ENCODE measurements at regions not wholly inside any gene's neighbourhood (a gene's known extent, or its start where the extent isn't known, plus 50 kb on each side); places are given as distances from the start of the nearest gene placed in this dataset.

DNA sequence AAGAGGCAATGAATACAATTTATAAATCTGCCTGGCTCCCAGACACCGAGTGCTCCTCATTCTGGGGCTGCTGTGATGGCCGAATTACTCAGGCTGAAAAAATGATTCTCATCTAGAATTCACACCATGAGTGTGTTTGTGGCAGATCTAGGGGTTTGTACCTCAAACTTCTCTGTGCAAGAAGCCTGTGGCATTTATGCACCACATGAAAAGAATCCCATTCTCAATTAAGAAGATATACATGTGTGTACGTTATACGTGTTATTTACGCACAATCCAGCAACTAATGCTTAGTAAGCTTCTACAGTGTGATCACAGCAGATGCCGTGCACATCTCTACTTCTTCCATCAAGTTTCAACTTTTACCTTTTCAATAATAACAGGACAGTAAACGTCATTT, 476.8 kb downstream of the SHQ1 start:
- H3K36me3 Mint-ChIP-seq (ENCODE audit: low read depth): peaks cover 1% of the 10 kb centered on the region
- TF ChIP-seq, protein P1, sequence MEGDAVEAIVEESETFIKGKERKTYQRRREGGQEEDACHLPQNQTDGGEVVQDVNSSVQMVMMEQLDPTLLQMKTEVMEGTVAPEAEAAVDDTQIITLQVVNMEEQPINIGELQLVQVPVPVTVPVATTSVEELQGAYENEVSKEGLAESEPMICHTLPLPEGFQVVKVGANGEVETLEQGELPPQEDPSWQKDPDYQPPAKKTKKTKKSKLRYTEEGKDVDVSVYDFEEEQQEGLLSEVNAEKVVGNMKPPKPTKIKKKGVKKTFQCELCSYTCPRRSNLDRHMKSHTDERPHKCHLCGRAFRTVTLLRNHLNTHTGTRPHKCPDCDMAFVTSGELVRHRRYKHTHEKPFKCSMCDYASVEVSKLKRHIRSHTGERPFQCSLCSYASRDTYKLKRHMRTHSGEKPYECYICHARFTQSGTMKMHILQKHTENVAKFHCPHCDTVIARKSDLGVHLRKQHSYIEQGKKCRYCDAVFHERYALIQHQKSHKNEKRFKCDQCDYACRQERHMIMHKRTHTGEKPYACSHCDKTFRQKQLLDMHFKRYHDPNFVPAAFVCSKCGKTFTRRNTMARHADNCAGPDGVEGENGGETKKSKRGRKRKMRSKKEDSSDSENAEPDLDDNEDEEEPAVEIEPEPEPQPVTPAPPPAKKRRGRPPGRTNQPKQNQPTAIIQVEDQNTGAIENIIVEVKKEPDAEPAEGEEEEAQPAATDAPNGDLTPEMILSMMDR (IDR thresholded peaks at IDR 0.05): no peak
- ATAC-seq (ENCODE audit: low read depth): no peak
- H3K4me1 Mint-ChIP-seq: peaks cover 17% of the 10 kb centered on the region
- DNase-seq: no peak
- ChIA-PET CTCF (no interaction called here), POLR2A (no interaction called here)
- H3K27me3 Mint-ChIP-seq: no peaks in the 10 kb centered on the region
- no peak overlapping the region for H3K27ac Mint-ChIP-seq
- H3K4me3 Mint-ChIP-seq: no peak overlapping the region
- intact Hi-C loops (cut with micrococcal nuclease): no loop called here
- H3K9me3 Mint-ChIP-seq: no peaks in the 10 kb centered on the region

DNA sequence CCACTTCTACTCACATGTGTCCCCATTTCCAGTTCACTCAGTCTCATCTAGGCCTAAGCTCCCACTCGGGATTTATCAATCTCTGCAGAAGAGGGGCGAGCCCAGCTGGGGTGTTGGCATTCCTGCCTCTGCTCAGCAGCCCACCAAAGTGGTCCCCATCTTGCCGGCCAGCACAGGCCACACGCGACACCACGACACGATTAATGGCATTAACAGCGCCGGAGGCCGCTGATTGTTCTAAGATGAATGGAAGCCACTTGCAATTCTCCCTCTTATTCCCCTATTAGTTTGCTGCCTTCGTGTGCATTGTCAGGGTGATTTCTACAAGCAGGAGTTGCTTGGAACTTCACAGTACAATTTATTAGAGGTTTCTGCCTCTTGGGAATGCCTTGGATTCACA, 477.3 kb downstream of the SHQ1 start:
- CTCF ChIA-PET: no interaction called here
- POLR2A ChIA-PET: no interaction called here
- DNase-seq: no peak
- TF ChIP-seq, protein P1 (IDR thresholded peaks at IDR 0.05): no peak
- Mint-ChIP-seq H3K27ac (no peak overlapping the region), H3K4me3 (no peak overlapping the region), H3K9me3 (no peaks in the 10 kb centered on the region), H3K36me3 (ENCODE audit: low read depth) (no peaks in the 10 kb centered on the region), H3K27me3 (no peaks in the 10 kb centered on the region), H3K4me1 (peaks cover 14% of the 10 kb centered on the region)
- ATAC-seq (ENCODE audit: low read depth): no peak
- intact Hi-C loops (cut with micrococcal nuclease): no loop called here

DNA sequence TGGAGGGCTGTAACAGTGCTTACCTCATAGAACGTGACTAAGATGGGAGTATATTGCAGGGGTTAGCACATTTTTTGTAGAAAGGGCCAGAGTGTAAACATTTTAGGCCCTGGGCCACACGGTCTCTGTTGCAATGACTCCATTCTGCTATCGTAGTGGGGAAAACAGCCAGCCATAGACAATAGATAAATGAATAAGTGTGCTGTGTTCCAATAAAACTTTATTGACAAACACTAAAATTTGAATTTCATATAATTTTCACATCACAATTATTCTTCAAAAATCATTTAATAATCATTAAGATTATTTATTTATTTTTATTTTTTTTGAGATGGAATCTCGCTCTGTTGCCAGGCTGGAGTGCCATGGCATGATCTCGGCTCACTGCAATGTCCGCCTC, 478.6 kb downstream of the SHQ1 start:
- H3K9me3 Mint-ChIP-seq: no peaks in the 10 kb centered on the region
- no peak overlapping the region for H3K27ac Mint-ChIP-seq
- ChIA-PET CTCF (no interaction called here), POLR2A (no interaction called here)
- peaks cover 3% of the 10 kb centered on the region for H3K4me1 Mint-ChIP-seq
- no peak for ATAC-seq (ENCODE audit: low read depth)
- no peak overlapping the region for H3K4me3 Mint-ChIP-seq
- intact Hi-C loops (cut with micrococcal nuclease): no loop called here
- no peaks in the 10 kb centered on the region for H3K36me3 Mint-ChIP-seq (ENCODE audit: low read depth)
- TF ChIP-seq, protein P1 (IDR thresholded peaks at IDR 0.05): no peak
- no peaks in the 10 kb centered on the region for H3K27me3 Mint-ChIP-seq
- DNase-seq: no peak

DNA sequence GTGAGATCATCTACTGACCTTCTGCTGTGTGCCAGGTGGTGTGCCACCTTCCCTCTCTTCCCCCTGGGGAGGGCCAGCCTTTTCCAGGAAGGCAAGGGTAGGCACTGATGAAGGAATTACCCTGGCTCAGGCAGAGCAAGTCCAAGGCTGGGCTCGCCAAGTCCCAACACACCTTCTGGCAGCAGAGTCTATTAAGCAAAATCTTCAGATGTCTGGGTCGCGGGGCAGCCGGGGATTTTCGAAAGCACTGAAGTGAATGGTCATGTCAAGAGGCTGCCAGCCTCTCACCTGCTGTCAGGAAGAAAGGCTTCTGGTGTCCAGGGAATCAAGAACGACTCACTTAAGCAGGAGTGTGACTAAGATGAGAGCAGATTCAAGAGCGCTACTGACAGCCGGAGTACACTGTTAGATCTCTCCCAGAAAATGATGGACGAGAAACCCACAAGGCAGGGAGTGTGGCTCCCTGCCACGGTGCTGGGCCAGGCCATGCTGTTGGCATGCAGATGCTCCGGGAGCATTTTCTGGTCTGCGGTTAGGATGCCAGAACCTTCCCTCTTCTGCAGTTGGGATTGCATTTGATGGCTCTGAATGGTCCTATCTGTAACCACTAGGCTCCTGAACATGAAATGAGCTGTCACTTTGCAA, 479.8 kb downstream of the SHQ1 start:
- H3K27ac Mint-ChIP-seq: no peak overlapping the region
- ATAC-seq (ENCODE audit: low read depth) (no peak), DNase-seq (no peak)
- TF ChIP-seq, protein P1 (IDR thresholded peaks at IDR 0.05): no peak
- no peaks in the 10 kb centered on the region for H3K9me3 Mint-ChIP-seq
- peaks cover 2% of the 10 kb centered on the region for H3K4me1 Mint-ChIP-seq
- intact Hi-C loops (cut with micrococcal nuclease): no loop called here
- ChIA-PET POLR2A (no interaction called here), CTCF (no interaction called here)
- peaks cover 4% of the 10 kb centered on the region for H3K27me3 Mint-ChIP-seq
- no peaks in the 10 kb centered on the region for H3K36me3 Mint-ChIP-seq (ENCODE audit: low read depth)
- no peak overlapping the region for H3K4me3 Mint-ChIP-seq

DNA sequence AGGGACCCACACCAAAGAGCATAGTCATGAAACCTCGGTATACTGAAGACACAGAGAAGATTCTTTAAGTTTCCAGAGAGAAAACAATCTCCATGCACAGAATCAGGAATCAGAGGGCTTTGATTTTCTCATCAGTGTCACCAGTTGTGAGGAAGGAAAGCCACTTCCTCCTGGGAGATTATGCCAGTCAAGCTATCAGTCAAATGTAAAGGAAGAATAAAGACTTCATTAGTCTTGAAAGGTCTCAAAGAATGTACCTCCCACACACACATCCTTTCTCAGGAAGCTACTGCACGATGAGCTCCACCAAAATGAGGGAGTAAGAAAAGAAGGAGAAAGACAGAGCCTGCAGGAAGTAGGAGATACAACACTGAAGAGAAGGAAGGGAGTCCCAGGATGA, 486.3 kb downstream of the SHQ1 start:
- TF ChIP-seq, protein P1 (IDR thresholded peaks at IDR 0.05): no peak
- no peak for ATAC-seq (ENCODE audit: low read depth)
- DNase-seq: no peak
- intact Hi-C loops (cut with micrococcal nuclease): no loop called here
- no peaks in the 10 kb centered on the region for H3K36me3 Mint-ChIP-seq (ENCODE audit: low read depth)
- peaks cover 7% of the 10 kb centered on the region for H3K27me3 Mint-ChIP-seq
- ChIA-PET CTCF (no interaction called here), POLR2A (no interaction called here)
- no peaks in the 10 kb centered on the region for H3K4me1 Mint-ChIP-seq
- no peak overlapping the region for H3K27ac Mint-ChIP-seq
- no peaks in the 10 kb centered on the region for H3K9me3 Mint-ChIP-seq
- H3K4me3 Mint-ChIP-seq: no peak overlapping the region
